Suprapubic skin (tissue), 3 donors: ENCODE measurements at regions not wholly inside any gene's neighbourhood (a gene's known extent, or its start where the extent isn't known, plus 50 kb on each side); places are given as distances from the start of the nearest gene placed in this dataset.

Experiments used
- CTCF ChIP-seq, 2 donors: fragments of 200-600 bp in 1 of 2; fragments of 450-650 bp in 1 of 2; sonication (generic) in 1 of 2; IDR thresholded peaks; one replicate each; pipeline ENCODE4 v1.5.1; 2016 to 2019; ENCODE audit warnings: antibody characterized with exemption in 2 of 2, mild to moderate bottlenecking in 1 of 2, moderate library complexity in 1 of 2
- EP300 ChIP-seq: sonication (generic); formaldehyde crosslinking; IDR thresholded peaks from one replicate; pipeline ENCODE4 v1.6.1; 2017; ENCODE audit warnings: antibody characterized with exemption
- POLR2A ChIP-seq, 2 donors: fragments of 450-650 bp; IDR thresholded peaks; one replicate each; pipeline ENCODE4 v1.6.1; 2017; ENCODE audit warnings: antibody characterized with exemption in 2 of 2, mild to moderate bottlenecking in 2 of 2, moderate library complexity in 2 of 2

- TF ChIP-seq POLR2A (IDR thresholded peaks at IDR 0.05) (no peak), CTCF (IDR thresholded peaks at IDR 0.05) (no peak), EP300 (no peak)
Observed at GRCh38 chrX:155695419-155695818, 82.7 kb upstream of the TMLHE start.
